ENCODE measurements at regions not wholly inside any gene's neighbourhood (a gene's known extent, or its start where the extent isn't known, plus 50 kb on each side); places are given as distances from the start of the nearest gene placed in this dataset.

GRCh38 chr10:62653254-62653653 lies 151.3 kb upstream of the ADO start:
- Histone ChIP-seq H3K4me2 (ENCODE audit: insufficient read depth, insufficient read length, low read length) (no peak overlapping the region), H4K91ac (ENCODE audit: insufficient read length, low read depth, low read length) (no peak overlapping the region), H4K20me1 (ENCODE audit: control insufficient read depth, insufficient read depth, insufficient read length) (no peaks in the 10 kb centered on the region), H3K27ac (ENCODE audit: insufficient read length, low read depth, low read length) (no peak overlapping the region), H2BK12ac (ENCODE audit: insufficient read length, low read depth, low read length) (no peak overlapping the region), H3K56ac (ENCODE audit: insufficient read length, low read depth, low read length) (no peak overlapping the region), H3K23me2 (ENCODE audit: insufficient read length, low read depth, low read length, poor library complexity, severe bottlenecking) (no peaks in the 10 kb centered on the region), H3K4me1 (ENCODE audit: insufficient read depth, low read length) (no peaks in the 10 kb centered on the region), H2BK5ac (ENCODE audit: insufficient read length, low read length) (no peak overlapping the region), H2BK20ac (ENCODE audit: low read depth, low read length, poor library complexity, severe bottlenecking) (no peak overlapping the region), H3K79me2 (ENCODE audit: insufficient read depth, low read length) (no peaks in the 10 kb centered on the region), H3K4ac (ENCODE audit: low read depth, low read length) (no peak overlapping the region), H3K14ac (ENCODE audit: insufficient read depth, low read length) (no peak overlapping the region), H3K79me1 (ENCODE audit: insufficient read depth, low read depth, low read length, poor library complexity, severe bottlenecking) (no peaks in the 10 kb centered on the region), H2AK5ac (ENCODE audit: insufficient read length, low read length) (no peak overlapping the region), H4K8ac (replicated peaks; ENCODE audit: insufficient read length, low read depth, low read length) (no peak overlapping the region), H3K9me3 (ENCODE audit: control insufficient read depth, low read depth, low read length) (no peaks in the 10 kb centered on the region), H3K23ac (ENCODE audit: insufficient read length, low read depth, low read length) (no peak overlapping the region), H3K18ac (ENCODE audit: insufficient read length, low read depth, low read length) (no peak overlapping the region), H4K5ac (ENCODE audit: insufficient read length, low read depth, low read length) (no peak overlapping the region), H3T11ph (ENCODE audit: low read length) (no peak overlapping the region), H2BK15ac (ENCODE audit: low read depth, low read length) (no peak overlapping the region), H2BK120ac (ENCODE audit: low read depth, low read length, poor library complexity, severe bottlenecking) (no peak overlapping the region), H3K9ac (ENCODE audit: extremely low read depth, insufficient read length, low read length) (no peak overlapping the region), H2AFZ (ENCODE audit: low read length) (no peak overlapping the region), H3K27me3 (ENCODE audit: insufficient read depth, low read length) (no peaks in the 10 kb centered on the region)
- Mint-ChIP-seq H3K27ac (no peak overlapping the region), H3K4me1 (peaks cover 0 to 7% of the 10 kb centered on the region in 2 experiments; a peak in 1 of 4 replicates), H3K27me3 (ENCODE audit: low read depth) (peaks cover 3% of the 10 kb centered on the region), H3K36me3 (ENCODE audit: insufficient read depth in 1 of 3, low read depth in 3 of 3) (no peaks in the 10 kb centered on the region; a peak in 1 of 7 replicates), H3K9me3 (no peaks in the 10 kb centered on the region; a peak in 1 of 5 replicates), H3K4me3 (no peak overlapping the region)
- DNase-seq, result no peak
- no CpG with 5 or more reads among the region's 6 CpGs for WGBS (ENCODE audit: extremely low coverage, insufficient read length, low lambda C conversion rate)
- no peak for TF ChIP-seq CTCF (conservative IDR thresholded peaks at IDR 0.05)

Data from H9 (cell line).